IPS-18c (cell line): ENCODE measurements at regions not wholly inside any gene's neighbourhood (a gene's known extent, or its start where the extent isn't known, plus 50 kb on each side); places are given as distances from the start of the nearest gene placed in this dataset.
"Not testable (repeated sequence)": the region's sequence is repeated elsewhere in the genome, so short reads cannot be mapped to it uniquely, and the experiment has no call there.

Experiments used
- H3K4me3 ChIP-seq: 2 replicates; pipeline ENCODE4 v1.7.0; 2013; ENCODE audit warnings: low read depth, mild to moderate bottlenecking, low read length, moderate library complexity; ENCODE audit not compliant: insufficient read depth
- H3K9me3 ChIP-seq: one replicate; pipeline ENCODE4 v1.6.1; 2013; ENCODE audit warnings: mild to moderate bottlenecking, low read length, moderate library complexity; ENCODE audit not compliant: control insufficient read depth, insufficient read depth

DNA sequence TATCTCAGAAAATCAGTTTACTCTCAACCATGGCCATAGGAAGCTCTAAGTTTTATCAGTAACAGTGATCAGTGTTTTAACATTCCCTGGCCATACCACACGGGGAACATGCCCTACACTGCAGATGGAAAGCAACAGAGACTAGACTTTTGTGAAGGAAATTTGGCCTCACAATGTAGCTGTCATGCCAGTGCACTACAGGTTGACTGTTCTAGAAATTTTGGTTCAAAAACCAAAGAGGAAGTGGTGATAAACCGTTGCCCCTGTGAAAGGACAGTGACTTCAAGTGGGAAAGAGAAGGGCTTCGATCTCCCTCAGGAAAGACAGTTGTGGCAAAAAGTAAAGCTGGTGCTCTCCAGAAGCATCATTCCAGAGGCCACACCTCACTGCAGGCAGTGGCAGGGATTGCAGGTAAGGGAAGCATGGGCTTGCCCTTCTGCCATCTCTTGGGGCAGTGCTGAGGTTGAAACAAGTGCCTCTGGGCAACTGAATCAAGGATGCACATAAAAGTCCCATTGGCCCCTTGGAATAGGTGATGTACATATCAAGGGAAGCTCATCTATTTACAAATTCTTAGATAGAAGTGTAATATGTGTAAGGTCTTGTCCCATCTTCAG, 143.4 kb downstream of the PPIAL4A start:
- H3K4me3 ChIP-seq, H3K9me3 ChIP-seq: not testable (repeated sequence)

DNA sequence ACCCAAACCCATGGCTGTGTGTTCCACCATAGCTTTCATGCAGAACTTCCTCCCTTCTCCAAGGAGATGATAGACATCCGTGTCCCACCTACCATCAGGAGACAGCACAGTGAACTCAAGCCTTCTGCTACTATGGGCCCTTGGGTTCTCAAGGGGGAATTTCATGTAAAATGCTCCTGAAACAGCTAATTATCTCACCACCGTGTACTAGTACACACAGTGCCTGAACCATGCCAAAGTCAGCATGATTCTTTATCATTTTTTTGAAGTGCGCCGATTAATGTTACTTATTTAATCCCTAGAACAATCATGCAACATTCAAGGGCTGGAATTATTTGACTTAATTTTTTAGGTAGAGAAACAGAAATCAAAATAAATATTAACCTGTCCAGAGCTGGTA, 147.2 kb downstream of the PPIAL4A start:
- not testable (repeated sequence) for H3K9me3 ChIP-seq

DNA sequence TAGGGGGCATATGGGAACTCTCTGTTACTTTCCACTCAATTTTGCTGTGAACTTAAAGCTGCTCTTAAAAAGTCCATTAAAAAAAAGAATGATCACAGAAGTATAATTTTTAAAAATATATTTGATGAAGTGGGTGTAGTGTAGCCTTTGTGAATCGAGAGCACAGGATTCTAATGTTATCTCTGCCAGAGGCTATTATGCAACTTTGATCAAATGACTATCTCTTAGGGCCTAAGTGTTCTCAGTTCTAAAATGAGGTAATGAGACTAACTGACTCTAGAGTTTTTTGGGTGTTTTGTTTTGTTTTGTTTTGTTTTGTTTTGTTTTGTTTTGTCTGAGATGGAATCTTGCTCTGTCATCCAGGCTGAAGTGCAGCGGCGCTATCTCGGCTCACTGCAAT, 143.2 kb downstream of the FAM72B start:
- not testable (repeated sequence) for H3K4me3 ChIP-seq, H3K9me3 ChIP-seq

More for the DNA sequence above, 147.2 kb downstream of the PPIAL4A start:
- H3K4me3 ChIP-seq = not testable (repeated sequence)

DNA sequence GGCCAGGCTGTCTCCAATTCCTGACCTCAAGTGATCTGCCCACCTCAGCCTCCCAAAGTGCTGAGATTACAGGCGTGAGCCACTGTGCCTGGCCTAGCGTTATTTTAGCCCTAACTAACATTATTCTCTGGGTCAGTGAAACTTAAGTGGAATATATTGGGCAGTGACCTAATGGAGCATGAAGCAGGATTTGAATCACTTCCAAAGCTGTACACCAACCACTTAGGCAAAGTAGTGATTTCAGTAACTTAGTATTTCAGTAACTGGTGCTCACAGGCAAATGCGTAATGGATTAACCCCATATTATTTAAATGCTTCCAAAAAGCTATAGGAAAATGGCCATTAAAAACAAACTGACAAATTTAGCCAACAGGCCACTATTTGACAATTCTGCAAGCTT, 142.6 kb downstream of the FAM72B start:
- not testable (repeated sequence) for H3K4me3 ChIP-seq, H3K9me3 ChIP-seq

DNA sequence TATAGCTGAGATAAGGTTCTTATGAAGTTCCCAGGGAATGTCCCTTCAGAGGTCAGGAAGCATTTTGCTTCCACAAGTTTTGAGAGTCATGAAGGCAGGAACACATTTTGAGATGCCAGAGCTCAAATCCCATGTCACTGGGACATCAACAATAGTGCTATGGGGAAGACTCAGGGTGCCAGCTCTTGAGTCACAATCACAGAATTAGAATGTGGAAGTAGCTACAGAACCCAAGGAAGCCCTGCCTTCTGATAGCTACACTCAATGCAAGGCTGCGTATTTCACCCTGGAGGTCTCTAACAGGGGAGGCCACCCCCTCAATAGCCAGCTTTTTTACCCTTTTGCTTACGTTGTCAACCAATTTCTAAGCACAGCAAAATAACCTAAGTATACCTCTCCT, 141.3 kb downstream of the FAM72B start:
- H3K9me3 ChIP-seq, H3K4me3 ChIP-seq: not testable (repeated sequence)

DNA sequence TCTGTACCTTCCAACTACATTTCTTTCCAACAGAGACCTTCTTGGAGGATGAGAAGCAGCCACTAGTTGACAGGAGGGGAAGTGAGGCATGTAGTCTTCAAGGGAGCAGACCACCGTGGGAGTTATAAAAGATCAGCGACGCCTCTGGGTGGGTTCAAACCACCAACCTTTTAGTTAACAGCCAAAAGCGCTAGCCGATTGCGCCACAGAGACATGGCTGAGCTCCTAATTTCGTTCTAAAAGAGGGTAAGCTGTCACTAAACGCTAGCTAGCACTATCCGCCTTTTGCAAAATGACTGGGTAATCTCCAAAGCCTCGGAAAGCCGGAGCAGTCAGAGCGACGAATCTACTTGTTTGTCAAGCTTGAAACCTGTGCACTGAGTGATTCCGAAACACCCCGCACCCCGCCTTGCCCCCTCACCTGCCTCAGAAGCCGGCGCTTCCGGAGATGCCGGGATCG, 135.8 kb downstream of the FAM72B start:
- not testable (repeated sequence) for H3K9me3 ChIP-seq
- peak overlapping the region; percentile 11; the same call in 1 of the 2 replicates for H3K4me3 ChIP-seq

DNA sequence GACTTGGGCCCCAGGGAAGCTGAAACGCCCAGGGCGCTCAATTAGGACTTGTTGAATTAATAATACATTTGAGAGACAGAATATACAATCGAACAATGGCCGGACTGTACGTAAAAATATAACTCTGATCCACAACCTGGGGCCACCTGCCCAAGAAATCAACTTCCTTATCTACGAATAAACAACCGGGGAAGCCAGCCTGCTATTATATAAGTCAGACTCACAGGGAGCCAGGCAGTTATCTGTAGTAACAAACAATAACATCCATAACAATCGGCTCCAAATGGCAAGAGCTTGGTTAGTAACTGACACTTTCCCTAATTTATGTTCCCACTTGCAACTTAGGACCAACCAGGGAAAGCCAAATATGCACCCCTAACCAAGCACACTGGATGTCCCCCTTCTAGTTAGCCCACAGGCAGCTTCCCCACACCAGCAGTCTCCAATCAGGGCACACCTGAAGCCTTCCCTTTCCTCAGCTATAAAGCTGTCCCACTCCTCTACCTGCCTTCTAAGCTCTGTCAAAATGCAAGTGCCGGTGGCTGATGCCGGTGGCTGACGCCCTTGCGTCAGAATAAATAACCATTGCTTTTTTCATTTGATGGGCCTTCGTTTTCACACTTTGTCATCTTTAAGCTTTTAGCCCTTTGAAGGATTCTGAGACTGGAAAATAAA, 135.2 kb downstream of the FAM72B start:
- H3K9me3 ChIP-seq = not testable (repeated sequence)
- peak overlapping the region; percentile 11; the same call in 1 of the 2 replicates for H3K4me3 ChIP-seq

DNA sequence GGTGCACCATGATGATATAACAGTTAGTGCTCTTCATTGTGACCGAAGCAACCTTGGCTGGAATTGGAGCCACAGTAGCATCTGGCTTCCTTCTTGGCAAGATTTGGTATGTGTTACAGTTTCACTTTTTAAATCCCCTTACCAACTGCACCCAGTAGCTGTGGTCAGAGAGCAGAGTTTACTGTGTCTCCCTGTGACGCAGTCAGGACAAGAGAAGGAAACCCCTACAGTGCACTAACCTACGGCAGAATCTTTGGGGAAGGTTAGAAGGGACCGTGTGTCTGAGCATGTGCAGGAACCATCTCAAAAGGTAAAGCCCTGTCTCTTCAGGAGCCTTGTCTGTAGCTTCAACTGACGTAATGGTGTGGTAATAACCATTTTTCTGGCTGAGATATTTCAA, 134.0 kb downstream of the FAM72B start:
- not testable (repeated sequence) for H3K9me3 ChIP-seq, H3K4me3 ChIP-seq

DNA sequence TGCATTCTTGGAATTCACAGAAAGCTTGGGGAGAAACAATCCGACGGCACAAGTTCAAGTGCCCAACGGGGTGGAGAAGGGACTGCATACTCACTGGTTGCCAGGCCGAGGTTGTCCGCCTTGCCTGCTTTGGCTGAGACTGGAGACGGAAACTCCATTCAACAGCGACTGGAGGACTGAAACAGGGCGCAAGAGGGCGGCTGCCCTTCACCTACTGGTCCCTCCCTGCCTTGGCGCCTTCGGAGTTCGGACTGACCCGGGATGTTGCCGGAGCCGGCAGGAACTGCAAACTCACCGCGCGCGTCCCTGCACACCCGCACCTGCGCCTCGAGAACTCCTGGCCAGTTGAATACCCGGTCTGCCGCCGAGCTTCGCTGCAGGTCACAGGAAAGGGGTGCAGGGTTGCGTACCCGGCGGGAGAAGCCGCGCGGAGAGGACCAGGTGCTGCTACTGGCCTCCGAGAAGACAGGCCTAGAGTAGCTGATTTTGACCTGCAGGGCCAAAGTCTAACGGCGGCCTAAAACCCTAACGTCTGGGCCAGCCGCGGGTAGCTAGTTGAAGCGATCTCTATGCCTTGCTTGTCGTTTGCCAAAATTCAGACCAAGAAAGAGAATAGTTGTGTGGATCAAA, 132.9 kb downstream of the FAM72B start:
- not testable (repeated sequence) for H3K4me3 ChIP-seq, H3K9me3 ChIP-seq

DNA sequence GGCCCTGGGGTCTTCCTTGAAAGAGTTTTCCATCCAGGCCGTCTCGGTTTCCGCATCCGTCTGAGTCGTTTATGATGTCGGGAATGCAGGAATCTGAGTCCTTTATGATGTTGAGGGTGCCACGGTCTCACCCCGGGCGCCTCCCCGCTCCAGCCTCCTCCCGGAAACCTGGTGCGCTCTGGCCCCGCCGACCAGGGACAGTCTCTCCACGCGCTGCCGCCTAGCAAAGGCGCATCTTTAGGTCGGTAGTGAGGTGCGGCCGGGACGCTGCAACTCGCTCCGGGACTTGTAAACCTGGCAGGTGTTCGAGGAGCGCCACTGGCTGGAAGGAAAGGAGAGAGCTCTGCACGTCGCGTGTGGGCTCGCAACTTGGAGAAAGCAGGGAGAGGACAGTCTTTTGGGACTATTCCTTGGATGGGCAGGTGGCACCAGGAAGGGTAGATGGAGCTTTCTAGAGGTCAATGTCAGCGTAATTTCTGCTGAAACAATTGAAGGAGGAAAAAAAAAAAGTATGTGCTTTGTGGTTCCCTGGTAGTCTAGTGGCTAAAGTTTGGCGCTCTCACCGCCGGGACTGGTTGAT, 132.0 kb downstream of the FAM72B start:
- H3K4me3 ChIP-seq = peak overlapping the region; percentile 11; the same call in 1 of the 2 replicates
- H3K9me3 ChIP-seq = not testable (repeated sequence)

DNA sequence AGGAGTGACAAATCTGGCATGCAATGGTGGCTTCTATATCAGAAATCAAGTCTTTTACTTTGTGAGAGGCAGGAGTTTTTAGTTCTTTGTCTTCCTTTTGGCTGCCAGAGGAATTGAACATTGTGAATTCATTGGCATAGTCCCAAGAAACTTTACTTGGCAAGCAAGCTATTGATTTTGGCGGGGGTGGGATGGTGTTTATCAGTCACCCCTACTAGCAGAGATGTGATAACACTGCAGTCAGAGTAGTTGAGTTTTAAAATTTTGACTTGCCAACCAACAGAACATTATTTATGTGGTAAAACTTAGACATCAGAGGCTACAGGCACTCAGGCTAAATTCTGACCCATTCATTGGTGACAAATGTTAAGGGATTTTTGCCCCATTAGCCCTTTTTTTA, 129.2 kb downstream of the FAM72B start:
- not testable (repeated sequence) for H3K9me3 ChIP-seq, H3K4me3 ChIP-seq

DNA sequence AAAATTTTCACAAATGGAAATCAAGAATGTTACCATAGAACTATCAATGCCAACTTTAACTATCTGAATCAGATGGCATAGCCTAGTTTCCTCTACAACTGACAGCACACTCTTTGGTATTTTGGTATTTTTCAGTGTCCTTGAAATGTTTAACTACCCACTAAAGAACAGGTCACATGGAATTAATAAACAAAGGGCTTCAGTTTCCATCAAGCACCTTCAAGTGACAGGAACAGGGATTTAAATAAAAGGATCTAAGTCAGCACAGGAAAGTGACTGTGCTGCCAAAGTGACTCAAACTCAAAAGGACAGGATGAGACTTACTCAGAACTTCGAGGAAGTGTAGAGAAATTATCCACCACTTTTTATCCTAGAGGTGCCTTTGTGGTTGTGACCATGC, 117.2 kb downstream of the FAM72B start:
- H3K9me3 ChIP-seq, H3K4me3 ChIP-seq: not testable (repeated sequence)

DNA sequence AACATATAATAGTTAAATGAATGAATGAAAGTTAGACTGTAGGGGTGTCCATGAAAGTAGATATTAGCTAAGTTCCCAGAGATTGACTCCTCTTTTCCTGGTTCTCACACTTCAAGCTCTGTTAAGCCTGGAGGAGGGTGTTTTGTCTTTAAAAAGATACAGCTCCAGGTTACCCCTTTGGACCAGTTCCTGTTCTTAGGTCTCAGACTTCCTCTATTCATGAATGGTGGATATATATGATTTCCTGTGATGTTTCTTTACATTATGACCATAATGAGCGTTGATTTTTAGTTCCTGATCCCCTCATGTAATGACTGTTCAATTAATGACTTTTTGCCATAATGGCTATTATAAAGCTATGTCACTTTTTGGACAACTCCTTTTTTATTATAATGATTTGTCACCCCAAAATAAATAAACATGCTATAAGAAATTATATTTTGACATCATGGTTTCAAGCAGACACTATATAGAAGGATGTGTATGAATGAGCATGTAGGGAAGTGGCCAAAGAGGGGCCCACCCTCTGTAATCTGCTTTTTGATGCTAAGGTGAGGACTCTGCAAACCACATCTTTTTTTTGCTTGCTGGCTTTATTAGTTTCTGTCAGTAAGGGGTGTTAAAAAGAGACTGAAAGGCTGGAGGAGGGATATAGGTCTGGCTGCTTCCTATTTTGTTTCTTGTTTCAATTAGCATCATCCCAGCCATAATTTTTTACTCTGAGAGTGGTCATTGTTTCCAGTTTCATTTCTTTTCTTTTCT, 115.2 kb downstream of the FAM72B start:
- H3K4me3 ChIP-seq, H3K9me3 ChIP-seq: not testable (repeated sequence)

DNA sequence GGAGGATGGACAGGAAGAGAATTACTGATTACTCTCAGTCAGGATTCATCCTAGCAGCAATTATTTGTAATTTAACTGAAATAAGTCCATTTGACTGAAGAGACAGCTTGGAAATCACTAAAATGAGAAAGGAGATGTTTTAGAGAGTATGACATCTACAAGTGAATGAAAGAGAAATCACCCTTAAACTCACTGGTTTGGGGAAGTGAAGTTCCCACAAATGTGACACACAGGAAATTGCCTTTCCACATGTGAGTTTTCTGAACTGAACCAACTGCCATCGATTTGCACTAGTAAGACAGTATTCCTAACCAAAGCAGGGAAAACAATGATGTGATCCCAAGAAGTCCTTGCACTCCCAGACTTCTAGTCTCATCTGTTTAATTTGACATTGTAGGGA, 110.3 kb downstream of the FAM72B start:
- not testable (repeated sequence) for H3K9me3 ChIP-seq, H3K4me3 ChIP-seq

DNA sequence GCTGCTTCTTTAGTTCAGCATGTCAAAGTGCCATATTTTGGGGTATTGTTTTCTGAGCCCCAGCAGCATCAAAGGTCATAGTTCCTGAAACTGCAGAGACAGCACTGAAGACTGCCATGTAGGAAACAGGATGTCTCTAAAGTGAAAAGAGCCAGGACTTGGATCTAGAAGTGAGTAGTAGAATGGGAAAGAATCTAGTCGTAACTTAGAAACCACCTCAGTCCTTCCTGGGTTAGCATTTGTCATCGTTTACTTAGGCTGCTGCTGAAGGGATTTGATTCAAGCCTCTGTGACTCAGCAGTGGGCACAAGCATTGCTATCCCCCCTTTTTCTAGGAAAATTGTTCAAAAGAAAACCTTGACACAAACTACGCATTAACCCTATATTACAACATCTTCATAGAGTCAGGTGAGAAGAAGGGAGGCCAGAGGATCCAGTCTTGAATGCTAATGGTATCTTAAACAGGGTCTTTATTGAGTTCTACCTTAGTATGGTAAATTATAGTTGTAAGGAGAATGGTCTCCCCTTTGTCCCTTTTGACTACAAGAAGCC, 108.8 kb downstream of the FAM72B start:
- not testable (repeated sequence) for H3K9me3 ChIP-seq, H3K4me3 ChIP-seq

DNA sequence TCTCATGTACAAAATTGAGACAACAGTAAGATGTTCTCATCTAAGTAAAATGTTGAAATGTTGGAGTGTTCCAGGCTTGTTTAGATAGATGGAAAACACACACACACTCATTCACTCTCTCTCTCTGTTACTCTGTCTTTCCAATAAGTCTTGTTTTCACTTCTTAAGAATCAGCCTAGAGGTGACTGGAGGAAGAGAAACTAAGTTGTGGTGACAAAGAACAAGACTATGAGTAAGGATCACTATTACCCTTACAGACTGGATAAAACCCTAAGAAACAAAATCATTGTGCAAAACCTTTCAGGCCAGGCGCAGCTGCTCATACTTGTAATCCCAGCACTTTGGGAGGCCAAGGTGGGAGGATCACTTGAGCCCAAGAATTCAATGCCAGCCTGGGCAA, 107.5 kb downstream of the FAM72B start:
- H3K4me3 ChIP-seq, H3K9me3 ChIP-seq: not testable (repeated sequence)

DNA sequence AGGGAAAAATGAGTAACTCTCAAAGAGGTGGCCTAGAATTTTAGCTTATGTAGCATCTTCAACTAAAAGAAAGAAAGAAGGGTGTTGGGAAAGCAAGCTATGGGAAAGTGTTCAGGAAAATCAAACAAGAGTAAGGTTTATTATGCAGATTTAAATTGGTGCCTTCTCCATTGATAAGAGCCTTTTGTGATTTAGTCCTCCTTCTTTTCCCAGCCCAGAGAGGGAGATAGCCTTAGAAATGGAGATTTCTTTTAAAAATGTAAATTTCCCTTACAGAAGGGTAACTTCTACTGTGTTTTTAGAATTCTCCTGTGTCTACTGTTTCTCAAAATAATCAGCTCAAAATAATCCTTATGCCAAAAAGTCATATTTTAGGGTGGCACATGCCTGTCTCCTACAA, 104.5 kb downstream of the FAM72B start:
- not testable (repeated sequence) for H3K4me3 ChIP-seq, H3K9me3 ChIP-seq
